Esophagus mucosa (tissue), 1 donor: ENCODE measurements at regions not wholly inside any gene's neighbourhood (a gene's known extent, or its start where the extent isn't known, plus 50 kb on each side); places are given as distances from the start of the nearest gene placed in this dataset.

Source experiments
- ATAC-seq: fragments of 200-7000 bp; cut with Tn5 transposase; one replicate; pipeline ENCODE4 v1.9.1; 2020
- donor health status: DM: yes; HTN: yes; CAD: no.

GRCh38 chr2:71811157-71811556 lies 336.5 kb downstream of the CYP26B1 start:
- ATAC-seq = no peak

- ATAC-seq = peak; percentile 21
Measured at GRCh38 chr2:71807581-71808451, 339.8 kb downstream of the CYP26B1 start.

- no peak for ATAC-seq
Measured at GRCh38 chr2:71806432-71806831, 341.2 kb downstream of the CYP26B1 start.

- peak; percentile 48 for ATAC-seq
Measured at GRCh38 chr2:71804281-71804751, 343.3 kb downstream of the CYP26B1 start.

- no peak for ATAC-seq
Measured at GRCh38 chr2:71803398-71803797, 344.3 kb downstream of the CYP26B1 start.

- no peak for ATAC-seq
Measured at GRCh38 chr2:71802556-71802955, 345.1 kb downstream of the CYP26B1 start.

- peak; percentile 33 for ATAC-seq
Measured at GRCh38 chr2:71801969-71802368, 345.7 kb downstream of the CYP26B1 start.

- no peak for ATAC-seq
Measured at GRCh38 chr2:71801556-71801955, 346.1 kb downstream of the CYP26B1 start.

- no peak for ATAC-seq
Measured at GRCh38 chr2:71800851-71801250, 346.8 kb downstream of the CYP26B1 start.

- ATAC-seq = no peak
Measured at GRCh38 chr2:71800106-71800809, 346.9 kb downstream of the DYSF start.

- ATAC-seq = no peak
Measured at GRCh38 chr2:71799013-71799575, 345.7 kb downstream of the DYSF start.

GRCh38 chr2:71798266-71799012 lies 345.1 kb downstream of the DYSF start:
- ATAC-seq = peak; percentile 62

GRCh38 chr2:71797035-71797810 lies 343.9 kb downstream of the DYSF start:
- no peak for ATAC-seq

- no peak for ATAC-seq
Measured at GRCh38 chr2:71796174-71796593, 342.8 kb downstream of the DYSF start.

GRCh38 chr2:71795486-71795885 lies 342.1 kb downstream of the DYSF start:
- no peak for ATAC-seq

GRCh38 chr2:71794611-71795010 lies 341.2 kb downstream of the DYSF start:
- no peak for ATAC-seq

- ATAC-seq = no peak
Measured at GRCh38 chr2:71793926-71794325, 340.6 kb downstream of the DYSF start.

GRCh38 chr2:71792926-71793761 lies 339.8 kb downstream of the DYSF start:
- peak; percentile 46 for ATAC-seq

- no peak for ATAC-seq
Measured at GRCh38 chr2:71791501-71792135, 338.3 kb downstream of the DYSF start.

- ATAC-seq = no peak
Measured at GRCh38 chr2:71791061-71791450, 337.7 kb downstream of the DYSF start.
